K562 (cell line): ENCODE measurements at regions not wholly inside any gene's neighbourhood (a gene's known extent, or its start where the extent isn't known, plus 50 kb on each side); places are given as distances from the start of the nearest gene placed in this dataset.

Source experiments
- GABPB2 ChIP-seq: fragments of 250-450 bp; sonication (Bioruptor Pico); conservative IDR thresholded peaks from 2 replicates; pipeline ENCODE4 v1.5.1; 2021; ENCODE audit warnings: mild to moderate bottlenecking
- GATA2 ChIP-seq: sonication (generic); formaldehyde crosslinking; IDR thresholded peaks from 2 replicates; pipeline ENCODE4 v1.4.0; 2020; ENCODE audit warnings: mild to moderate bottlenecking, missing genetic modification reagents
- KDM1A ChIP-seq, 2 experiments: fragments of 450-650 bp; IDR thresholded peaks; 2 replicates each; pipeline ENCODE4 v1.6.1; 2016; ENCODE audit warnings: mild to moderate bottlenecking in 2 of 2
- MAFG ChIP-seq: fragments of 450-650 bp; conservative IDR thresholded peaks from 2 replicates; pipeline ENCODE4 v1.6.1; 2016; ENCODE audit warnings: missing genetic modification characterization, missing compliant biosample characterization
- MTF1 ChIP-seq: fragments of 250-450 bp; sonication (Bioruptor Pico); IDR thresholded peaks from 2 replicates; pipeline ENCODE4 v1.9.0; 2021; ENCODE audit warnings: moderate library complexity, mild to moderate bottlenecking, inconsistent platforms, borderline replicate concordance
- NCOA6 ChIP-seq: fragments of 450-650 bp; IDR thresholded peaks from 2 replicates; pipeline ENCODE4 v1.6.1; 2017; ENCODE audit warnings: mild to moderate bottlenecking
- RB1 ChIP-seq: fragments of 450-650 bp; IDR thresholded peaks from 2 replicates; pipeline ENCODE4 v1.6.1; 2017; ENCODE audit warnings: low read depth, mild to moderate bottlenecking
- SAFB ChIP-seq: fragments of 200-400 bp; formaldehyde crosslinking; IDR thresholded peaks from 2 replicates; pipeline ENCODE4 v1.6.1; 2017; ENCODE audit warnings: low read depth, low read length, borderline replicate concordance
- SIN3B ChIP-seq: fragments of 450-650 bp; IDR thresholded peaks from 2 replicates; pipeline ENCODE4 v1.6.1; 2017; ENCODE audit warnings: low read depth, mild to moderate bottlenecking, moderate library complexity
- SRF ChIP-seq, 2 experiments: fragments of 250-450, 450-650 bp in 1 of 2; sonication (Bioruptor Pico) in 1 of 2; sonication (generic) in 1 of 2; formaldehyde crosslinking; IDR thresholded peaks; 2 replicates each; pipeline versions ENCODE4 v1.5.0 to v1.5.1; 2020 to 2022; ENCODE audit warnings: mild to moderate bottlenecking in 1 of 2, missing genetic modification reagents in 1 of 2
- ZFX ChIP-seq: sonication (generic); formaldehyde crosslinking; IDR thresholded peaks from 2 replicates; pipeline ENCODE4 v1.8.0; 2022; ENCODE audit warnings: mild to moderate bottlenecking, missing genetic modification reagents, moderate library complexity
- ZNF212 ChIP-seq: fragments of 450-650 bp; formaldehyde crosslinking; IDR thresholded peaks from 2 replicates; pipeline ENCODE4 v1.4.0; 2020; ENCODE audit warnings: mild to moderate bottlenecking
- ZNF551 ChIP-seq: fragments of 250-450 bp; sonication (Bioruptor Pico); IDR thresholded peaks from 2 replicates; pipeline ENCODE4 v1.5.0; 2021; ENCODE audit warnings: mild to moderate bottlenecking, moderate library complexity
- ZNF830 ChIP-seq: fragments of 250-450 bp; sonication (Bioruptor Pico); IDR thresholded peaks from 2 replicates; pipeline ENCODE4 v1.5.0; 2021; ENCODE audit warnings: mild to moderate bottlenecking
- TF ChIP-seq, protein P1 (sequence below): fragments of 200-600 bp; sonication (generic); IDR thresholded peaks from one replicate; pipeline ENCODE4 v1.6.1; 2012; ENCODE audit warnings: mild to moderate bottlenecking, low read depth, low read length, inconsistent platforms
- TF ChIP-seq, protein P2 (sequence below): fragments of 200-400 bp; formaldehyde crosslinking; IDR thresholded peaks from 2 replicates; pipeline ENCODE4 v1.6.1; 2017; ENCODE audit warnings: mild to moderate bottlenecking, low read depth, low read length, moderate library complexity

GRCh38 chr4:18976884-18977283 is 955.3 kb upstream of the LCORL start (continued):
- TF ChIP-seq, protein P1, sequence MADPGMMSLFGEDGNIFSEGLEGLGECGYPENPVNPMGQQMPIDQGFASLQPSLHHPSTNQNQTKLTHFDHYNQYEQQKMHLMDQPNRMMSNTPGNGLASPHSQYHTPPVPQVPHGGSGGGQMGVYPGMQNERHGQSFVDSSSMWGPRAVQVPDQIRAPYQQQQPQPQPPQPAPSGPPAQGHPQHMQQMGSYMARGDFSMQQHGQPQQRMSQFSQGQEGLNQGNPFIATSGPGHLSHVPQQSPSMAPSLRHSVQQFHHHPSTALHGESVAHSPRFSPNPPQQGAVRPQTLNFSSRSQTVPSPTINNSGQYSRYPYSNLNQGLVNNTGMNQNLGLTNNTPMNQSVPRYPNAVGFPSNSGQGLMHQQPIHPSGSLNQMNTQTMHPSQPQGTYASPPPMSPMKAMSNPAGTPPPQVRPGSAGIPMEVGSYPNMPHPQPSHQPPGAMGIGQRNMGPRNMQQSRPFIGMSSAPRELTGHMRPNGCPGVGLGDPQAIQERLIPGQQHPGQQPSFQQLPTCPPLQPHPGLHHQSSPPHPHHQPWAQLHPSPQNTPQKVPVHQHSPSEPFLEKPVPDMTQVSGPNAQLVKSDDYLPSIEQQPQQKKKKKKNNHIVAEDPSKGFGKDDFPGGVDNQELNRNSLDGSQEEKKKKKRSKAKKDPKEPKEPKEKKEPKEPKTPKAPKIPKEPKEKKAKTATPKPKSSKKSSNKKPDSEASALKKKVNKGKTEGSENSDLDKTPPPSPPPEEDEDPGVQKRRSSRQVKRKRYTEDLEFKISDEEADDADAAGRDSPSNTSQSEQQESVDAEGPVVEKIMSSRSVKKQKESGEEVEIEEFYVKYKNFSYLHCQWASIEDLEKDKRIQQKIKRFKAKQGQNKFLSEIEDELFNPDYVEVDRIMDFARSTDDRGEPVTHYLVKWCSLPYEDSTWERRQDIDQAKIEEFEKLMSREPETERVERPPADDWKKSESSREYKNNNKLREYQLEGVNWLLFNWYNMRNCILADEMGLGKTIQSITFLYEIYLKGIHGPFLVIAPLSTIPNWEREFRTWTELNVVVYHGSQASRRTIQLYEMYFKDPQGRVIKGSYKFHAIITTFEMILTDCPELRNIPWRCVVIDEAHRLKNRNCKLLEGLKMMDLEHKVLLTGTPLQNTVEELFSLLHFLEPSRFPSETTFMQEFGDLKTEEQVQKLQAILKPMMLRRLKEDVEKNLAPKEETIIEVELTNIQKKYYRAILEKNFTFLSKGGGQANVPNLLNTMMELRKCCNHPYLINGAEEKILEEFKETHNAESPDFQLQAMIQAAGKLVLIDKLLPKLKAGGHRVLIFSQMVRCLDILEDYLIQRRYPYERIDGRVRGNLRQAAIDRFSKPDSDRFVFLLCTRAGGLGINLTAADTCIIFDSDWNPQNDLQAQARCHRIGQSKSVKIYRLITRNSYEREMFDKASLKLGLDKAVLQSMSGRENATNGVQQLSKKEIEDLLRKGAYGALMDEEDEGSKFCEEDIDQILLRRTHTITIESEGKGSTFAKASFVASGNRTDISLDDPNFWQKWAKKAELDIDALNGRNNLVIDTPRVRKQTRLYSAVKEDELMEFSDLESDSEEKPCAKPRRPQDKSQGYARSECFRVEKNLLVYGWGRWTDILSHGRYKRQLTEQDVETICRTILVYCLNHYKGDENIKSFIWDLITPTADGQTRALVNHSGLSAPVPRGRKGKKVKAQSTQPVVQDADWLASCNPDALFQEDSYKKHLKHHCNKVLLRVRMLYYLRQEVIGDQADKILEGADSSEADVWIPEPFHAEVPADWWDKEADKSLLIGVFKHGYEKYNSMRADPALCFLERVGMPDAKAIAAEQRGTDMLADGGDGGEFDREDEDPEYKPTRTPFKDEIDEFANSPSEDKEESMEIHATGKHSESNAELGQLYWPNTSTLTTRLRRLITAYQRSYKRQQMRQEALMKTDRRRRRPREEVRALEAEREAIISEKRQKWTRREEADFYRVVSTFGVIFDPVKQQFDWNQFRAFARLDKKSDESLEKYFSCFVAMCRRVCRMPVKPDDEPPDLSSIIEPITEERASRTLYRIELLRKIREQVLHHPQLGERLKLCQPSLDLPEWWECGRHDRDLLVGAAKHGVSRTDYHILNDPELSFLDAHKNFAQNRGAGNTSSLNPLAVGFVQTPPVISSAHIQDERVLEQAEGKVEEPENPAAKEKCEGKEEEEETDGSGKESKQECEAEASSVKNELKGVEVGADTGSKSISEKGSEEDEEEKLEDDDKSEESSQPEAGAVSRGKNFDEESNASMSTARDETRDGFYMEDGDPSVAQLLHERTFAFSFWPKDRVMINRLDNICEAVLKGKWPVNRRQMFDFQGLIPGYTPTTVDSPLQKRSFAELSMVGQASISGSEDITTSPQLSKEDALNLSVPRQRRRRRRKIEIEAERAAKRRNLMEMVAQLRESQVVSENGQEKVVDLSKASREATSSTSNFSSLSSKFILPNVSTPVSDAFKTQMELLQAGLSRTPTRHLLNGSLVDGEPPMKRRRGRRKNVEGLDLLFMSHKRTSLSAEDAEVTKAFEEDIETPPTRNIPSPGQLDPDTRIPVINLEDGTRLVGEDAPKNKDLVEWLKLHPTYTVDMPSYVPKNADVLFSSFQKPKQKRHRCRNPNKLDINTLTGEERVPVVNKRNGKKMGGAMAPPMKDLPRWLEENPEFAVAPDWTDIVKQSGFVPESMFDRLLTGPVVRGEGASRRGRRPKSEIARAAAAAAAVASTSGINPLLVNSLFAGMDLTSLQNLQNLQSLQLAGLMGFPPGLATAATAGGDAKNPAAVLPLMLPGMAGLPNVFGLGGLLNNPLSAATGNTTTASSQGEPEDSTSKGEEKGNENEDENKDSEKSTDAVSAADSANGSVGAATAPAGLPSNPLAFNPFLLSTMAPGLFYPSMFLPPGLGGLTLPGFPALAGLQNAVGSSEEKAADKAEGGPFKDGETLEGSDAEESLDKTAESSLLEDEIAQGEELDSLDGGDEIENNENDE: no peak
- no peak for TF ChIP-seq NCOA6
- TF ChIP-seq SIN3B: no peak
- TF ChIP-seq KDM1A (IDR thresholded peaks at IDR 0.05): no peak
- TF ChIP-seq ZFX: no peak
- no peak for TF ChIP-seq GABPB2 (CRISPR knock-in tag)
- no peak for TF ChIP-seq MTF1 (CRISPR knock-in tag)
- no peak for TF ChIP-seq SAFB
- TF ChIP-seq ZNF212: no peak
- no peak for TF ChIP-seq SRF (CRISPR knock-in tag; IDR thresholded peaks at IDR 0.05)
- TF ChIP-seq, protein P2, sequence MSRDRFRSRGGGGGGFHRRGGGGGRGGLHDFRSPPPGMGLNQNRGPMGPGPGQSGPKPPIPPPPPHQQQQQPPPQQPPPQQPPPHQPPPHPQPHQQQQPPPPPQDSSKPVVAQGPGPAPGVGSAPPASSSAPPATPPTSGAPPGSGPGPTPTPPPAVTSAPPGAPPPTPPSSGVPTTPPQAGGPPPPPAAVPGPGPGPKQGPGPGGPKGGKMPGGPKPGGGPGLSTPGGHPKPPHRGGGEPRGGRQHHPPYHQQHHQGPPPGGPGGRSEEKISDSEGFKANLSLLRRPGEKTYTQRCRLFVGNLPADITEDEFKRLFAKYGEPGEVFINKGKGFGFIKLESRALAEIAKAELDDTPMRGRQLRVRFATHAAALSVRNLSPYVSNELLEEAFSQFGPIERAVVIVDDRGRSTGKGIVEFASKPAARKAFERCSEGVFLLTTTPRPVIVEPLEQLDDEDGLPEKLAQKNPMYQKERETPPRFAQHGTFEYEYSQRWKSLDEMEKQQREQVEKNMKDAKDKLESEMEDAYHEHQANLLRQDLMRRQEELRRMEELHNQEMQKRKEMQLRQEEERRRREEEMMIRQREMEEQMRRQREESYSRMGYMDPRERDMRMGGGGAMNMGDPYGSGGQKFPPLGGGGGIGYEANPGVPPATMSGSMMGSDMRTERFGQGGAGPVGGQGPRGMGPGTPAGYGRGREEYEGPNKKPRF: no peak
- no peak for TF ChIP-seq ZNF551
- TF ChIP-seq MAFG (tag): no peak
- TF ChIP-seq RB1: no peak
- TF ChIP-seq ZNF830 (CRISPR knock-in tag): no peak
- no peak for TF ChIP-seq GATA2 (CRISPR knock-in tag)
